ENCODE measurements at regions not wholly inside any gene's neighbourhood (a gene's known extent, or its start where the extent isn't known, plus 50 kb on each side); places are given as distances from the start of the nearest gene placed in this dataset.

GRCh38 chr2:67773851-67774250 is 289.0 kb downstream of the C1D start:
- TF ChIP-seq CTCF (IDR thresholded peaks at IDR 0.05), result no peak

- TF ChIP-seq CTCF (IDR thresholded peaks at IDR 0.05), result no peak
Observed at GRCh38 chr2:67776276-67776675, 286.5 kb downstream of the C1D start.

GRCh38 chr2:67777010-67777409 is 285.8 kb downstream of the C1D start:
- TF ChIP-seq CTCF (IDR thresholded peaks at IDR 0.05), result no peak

GRCh38 chr2:67777836-67778429 is 284.9 kb downstream of the C1D start:
- no peak for TF ChIP-seq CTCF (IDR thresholded peaks at IDR 0.05)

- TF ChIP-seq CTCF (IDR thresholded peaks at IDR 0.05), result no peak
Observed at GRCh38 chr2:67782443-67782842, 280.4 kb downstream of the C1D start.

- TF ChIP-seq CTCF (IDR thresholded peaks at IDR 0.05), result no peak
Observed at GRCh38 chr2:67783026-67783425, 279.8 kb downstream of the C1D start.

GRCh38 chr2:67790622-67791021 is 272.2 kb downstream of the C1D start:
- no peak for TF ChIP-seq CTCF (IDR thresholded peaks at IDR 0.05)

- TF ChIP-seq CTCF (IDR thresholded peaks at IDR 0.05), result no peak
Observed at GRCh38 chr2:67792191-67792590, 270.6 kb downstream of the C1D start.
